Vagina (tissue), 2 donors: ENCODE measurements at regions not wholly inside any gene's neighbourhood (a gene's known extent, or its start where the extent isn't known, plus 50 kb on each side); places are given as distances from the start of the nearest gene placed in this dataset.
"Not testable (repeated sequence)": the region's sequence is repeated elsewhere in the genome, so short reads cannot be mapped to it uniquely, and the experiment has no call there.

ENCODE experiments used
- DNase-seq, 2 donors: peaks; one replicate each; pipeline ENCODE4 v3.0.0-alpha.2; 2017; ENCODE audit errors: extremely low spot score in 2 of 2
- H3K27ac ChIP-seq: fragments of 200-600 bp; sonication (generic); one replicate; pipeline ENCODE4 v1.5.1; 2019
- H3K27me3 ChIP-seq: fragments of 200-600 bp; sonication (generic); one replicate; pipeline ENCODE4 v1.5.1; 2019
- H3K36me3 ChIP-seq, 2 donors: fragments of 200-600 bp; sonication (generic); one replicate each; pipeline ENCODE4 v1.5.1; 2017 to 2019
- H3K4me1 ChIP-seq: fragments of 200-600 bp; sonication (generic); one replicate; pipeline ENCODE4 v1.5.1; 2019
- H3K4me3 ChIP-seq, 2 donors: fragments of 200-600 bp; sonication (generic); 1 replicate in 1 of 2; 2 replicates in 1 of 2; pipeline ENCODE4 v1.5.1; 2016 to 2019
- H3K9me3 ChIP-seq: fragments of 200-600 bp; sonication (generic); one replicate; pipeline ENCODE4 v1.5.1; 2019
- CTCF ChIP-seq, 3 experiments: fragments of 450-650 bp in 2 of 3; fragments of 200-600 bp in 1 of 3; sonication (generic) in 1 of 3; IDR thresholded peaks; one replicate each; pipeline ENCODE4 v1.5.1; 2017 to 2019; ENCODE audit warnings: antibody characterized with exemption in 3 of 3, mild to moderate bottlenecking in 2 of 3, moderate library complexity in 2 of 3
- POLR2A ChIP-seq, 2 donors: fragments of 450-650 bp; IDR thresholded peaks; one replicate each; pipeline ENCODE4 v1.6.1; 2017; ENCODE audit warnings: antibody characterized with exemption in 2 of 2, mild to moderate bottlenecking in 2 of 2, moderate library complexity in 2 of 2
- POLR2AphosphoS5 ChIP-seq, 2 donors: sonication (generic); formaldehyde crosslinking; IDR thresholded peaks; one replicate each; pipeline ENCODE4 v1.9.0; 2017; ENCODE audit warnings: antibody characterized with exemption in 2 of 2, mild to moderate bottlenecking in 2 of 2, low read depth in 1 of 2; ENCODE audit not compliant: insufficient read depth in 1 of 2
- intact Hi-C: fragments of 100-400 bp; cut with DNase I; formaldehyde crosslinking; loops from one replicate; pipeline ENCODE4 v1.15.1; 2023

- no peak for DNase-seq
- H3K36me3 ChIP-seq: no peaks in the 10 kb centered on the region
- H3K27me3 ChIP-seq: no peaks in the 10 kb centered on the region
- TF ChIP-seq POLR2A (IDR thresholded peaks at IDR 0.05) (no peak), POLR2AphosphoS5 (IDR thresholded peaks at IDR 0.05; ENCODE audit: insufficient read depth in 1 of 2, low read depth in 1 of 2) (no peak), CTCF (IDR thresholded peaks at IDR 0.05) (no peak)
- no peak overlapping the region for H3K27ac ChIP-seq
- H3K4me3 ChIP-seq: no peak overlapping the region
- intact Hi-C loops: no loop called here
- no peaks in the 10 kb centered on the region for H3K9me3 ChIP-seq
- H3K4me1 ChIP-seq: no peaks in the 10 kb centered on the region
Observed at GRCh38 chr3:165505657-165506056, 309.5 kb upstream of the SLITRK3 start.

- intact Hi-C loops: no loop called here
- H3K4me3 ChIP-seq: no peak overlapping the region
- no peaks in the 10 kb centered on the region for H3K9me3 ChIP-seq
- TF ChIP-seq CTCF (IDR thresholded peaks at IDR 0.05) (no peak), POLR2AphosphoS5 (IDR thresholded peaks at IDR 0.05; ENCODE audit: insufficient read depth in 1 of 2, low read depth in 1 of 2) (no peak), POLR2A (IDR thresholded peaks at IDR 0.05) (no peak)
- H3K27ac ChIP-seq: no peak overlapping the region
- H3K4me1 ChIP-seq: no peaks in the 10 kb centered on the region
- H3K27me3 ChIP-seq: no peaks in the 10 kb centered on the region
- no peak for DNase-seq
- H3K36me3 ChIP-seq: no peaks in the 10 kb centered on the region
Observed at GRCh38 chr3:165504554-165504953, 308.4 kb upstream of the SLITRK3 start.

- Histone ChIP-seq H3K27me3 (no peaks in the 10 kb centered on the region), H3K36me3 (no peaks in the 10 kb centered on the region), H3K4me1 (no peaks in the 10 kb centered on the region), H3K4me3 (no peak overlapping the region), H3K27ac (no peak overlapping the region), H3K9me3 (no peaks in the 10 kb centered on the region)
- DNase-seq: no peak
- intact Hi-C loops: no loop called here
- TF ChIP-seq POLR2A (IDR thresholded peaks at IDR 0.05): no peak
- TF ChIP-seq CTCF (IDR thresholded peaks at IDR 0.05): no peak
- TF ChIP-seq POLR2AphosphoS5 (IDR thresholded peaks at IDR 0.05; ENCODE audit: insufficient read depth in 1 of 2, low read depth in 1 of 2): no peak
Observed at GRCh38 chr3:165503825-165504224, 307.6 kb upstream of the SLITRK3 start.

- H3K27me3 ChIP-seq: no peaks in the 10 kb centered on the region
- no peaks in the 10 kb centered on the region for H3K4me1 ChIP-seq
- H3K4me3 ChIP-seq: no peak overlapping the region
- TF ChIP-seq POLR2AphosphoS5 (IDR thresholded peaks at IDR 0.05; ENCODE audit: insufficient read depth in 1 of 2, low read depth in 1 of 2) (no peak), CTCF (IDR thresholded peaks at IDR 0.05) (no peak), POLR2A (IDR thresholded peaks at IDR 0.05) (no peak)
- H3K36me3 ChIP-seq: no peaks in the 10 kb centered on the region
- DNase-seq: no peak
- H3K9me3 ChIP-seq: no peaks in the 10 kb centered on the region
- H3K27ac ChIP-seq: no peak overlapping the region
- intact Hi-C loops: no loop called here
Observed at GRCh38 chr3:165503346-165503745, 307.2 kb upstream of the SLITRK3 start.

- DNase-seq: no peak
- Histone ChIP-seq H3K36me3 (no peaks in the 10 kb centered on the region), H3K4me1 (no peaks in the 10 kb centered on the region), H3K27ac (no peak overlapping the region), H3K4me3 (no peak overlapping the region), H3K9me3 (no peaks in the 10 kb centered on the region), H3K27me3 (no peaks in the 10 kb centered on the region)
- no peak for TF ChIP-seq POLR2A (IDR thresholded peaks at IDR 0.05)
- TF ChIP-seq POLR2AphosphoS5 (IDR thresholded peaks at IDR 0.05; ENCODE audit: insufficient read depth in 1 of 2, low read depth in 1 of 2): no peak
- TF ChIP-seq CTCF (IDR thresholded peaks at IDR 0.05): no peak
- intact Hi-C loops: no loop called here
Observed at GRCh38 chr3:165502707-165503106, 306.5 kb upstream of the SLITRK3 start.

GRCh38 chr3:165498742-165499141 lies 302.6 kb upstream of the SLITRK3 start:
- H3K9me3 ChIP-seq, H3K36me3 ChIP-seq, DNase-seq, intact Hi-C loops, H3K27ac ChIP-seq, H3K4me3 ChIP-seq, H3K4me1 ChIP-seq, H3K27me3 ChIP-seq: not testable (repeated sequence)
